GM12878 (cell line): ENCODE measurements at regions not wholly inside any gene's neighbourhood (a gene's known extent, or its start where the extent isn't known, plus 50 kb on each side); places are given as distances from the start of the nearest gene placed in this dataset.

ENCODE experiments used
- ATAC-seq: fragments of 200-7000 bp; cut with Tn5 transposase; 3 replicates; pipeline ENCODE4 v1.9.1; 2020; ENCODE audit warnings: mild to moderate bottlenecking, moderate library complexity
- BruUV-seq: library from RNA; stranded (reverse); fragments of 400-500 nt; replicated peaks from 2 replicates; lab custom pipeline; 2021; lab: Mats Ljungman, UMichigan
- CTCF ChIA-PET: fragments of 300-600 bp; sonication (Branson Sonifier 250); formaldehyde crosslinking; extraction: SDS; loops from one replicate; lab custom pipeline; 2021; ENCODE audit warnings: inconsistent platforms; lab: Yijun Ruan, JAX
- POLR2A ChIA-PET: fragments of 350-600 bp; formaldehyde crosslinking; extraction: SDS; loops from one replicate; lab custom pipeline; 2021; ENCODE audit warnings: inconsistent platforms; lab: Charles Lee
- RAD21 ChIA-PET: fragments of 300-600 bp; sonication (Branson Sonifier 250); formaldehyde crosslinking; loops from one replicate; lab custom pipeline; 2023; ENCODE audit warnings: antibody characterized with exemption; ENCODE audit not compliant: unreplicated experiment; lab: Charles Lee
- SMC1A ChIA-PET: fragments of 300-600 bp; sonication (Branson Sonifier 250); formaldehyde crosslinking; loops from one replicate; lab custom pipeline; 2023; ENCODE audit not compliant: unreplicated experiment, uncharacterized antibody; lab: Charles Lee
- DNase-seq: peaks from one replicate; pipeline ENCODE4 v3.0.0-alpha.2; 2011; ENCODE audit warnings: low read depth, low spot score
- FAIRE-seq: peaks from 3 replicates; lab custom pipeline; 2011; peaks lifted over from hg19 to GRCh38; lab: Jason Lieb, UNC
- H2AFZ ChIP-seq: 2 replicates; pipeline ENCODE4 v1.6.0; 2011; ENCODE audit warnings: low read depth, low read length, control low read depth; ENCODE audit not compliant: control insufficient read depth
- H3K27ac ChIP-seq: 2 replicates; pipeline ENCODE4 v1.5.1; 2011; ENCODE audit warnings: control low read depth; ENCODE audit not compliant: control insufficient read depth, insufficient read depth
- H3K27me3 ChIP-seq, 2 experiments: replicated peaks in 1 of 2; 2 replicates each; pipeline versions ENCODE4 v1.6.0 to v1.6.1; 2011; ENCODE audit warnings: low read length in 1 of 2; ENCODE audit not compliant: control insufficient read depth in 2 of 2, insufficient read depth in 2 of 2
- H3K36me3 ChIP-seq, 2 experiments: 2 replicates each; pipeline ENCODE4 v1.5.1; 2011; ENCODE audit warnings: low read length in 1 of 2; ENCODE audit not compliant: control insufficient read depth in 2 of 2, insufficient read depth in 2 of 2
- H3K4me1 ChIP-seq: 2 replicates; pipeline ENCODE4 v1.6.1; 2011; ENCODE audit warnings: mild to moderate bottlenecking, low read length, moderate library complexity, mixed read lengths; ENCODE audit not compliant: control insufficient read depth, insufficient read depth
- H3K4me2 ChIP-seq: 2 replicates; pipeline ENCODE4 v1.6.0; 2011; ENCODE audit warnings: control low read depth; ENCODE audit not compliant: control insufficient read depth, insufficient read depth
- H3K4me3 ChIP-seq: fragments of 200-600 bp; sonication (generic); 2 replicates; pipeline ENCODE4 v1.5.1; 2016
- H3K79me2 ChIP-seq: 2 replicates; pipeline ENCODE4 v1.6.0; 2011; ENCODE audit warnings: low read length; ENCODE audit not compliant: control insufficient read depth, insufficient read depth
- H3K9ac ChIP-seq: 2 replicates; pipeline ENCODE4 v1.8.0; 2011; ENCODE audit warnings: low read length, control low read depth, mixed read lengths; ENCODE audit not compliant: control insufficient read depth, insufficient read depth
- H3K9me3 ChIP-seq: replicated peaks from 3 replicates; pipeline ENCODE4 v1.5.1; 2011; ENCODE audit warnings: mild to moderate bottlenecking, low read length; ENCODE audit not compliant: control insufficient read depth, insufficient read depth
- H4K20me1 ChIP-seq: 2 replicates; pipeline ENCODE4 v1.6.0; 2011; ENCODE audit not compliant: control insufficient read depth, insufficient read depth
- BRCA1 ChIP-seq: IDR thresholded peaks from 2 replicates; pipeline ENCODE4 v1.6.1; 2011; ENCODE audit warnings: low read depth, low read length, improper control_type of control experiment
- CEBPB ChIP-seq, 2 experiments: fragments of 150-350 bp in 1 of 2; IDR thresholded peaks; 2 replicates each; pipeline ENCODE4 v1.6.1; 2012 to 2014; ENCODE audit warnings: low read depth in 2 of 2, low read length in 2 of 2, borderline replicate concordance in 1 of 2, inconsistent platforms in 1 of 2
- JUND ChIP-seq: IDR thresholded peaks from 2 replicates; pipeline ENCODE4 v1.6.1; 2012; ENCODE audit warnings: low read depth, mild to moderate bottlenecking, low read length, improper control_type of control experiment, moderate library complexity
- NFIC ChIP-seq: IDR thresholded peaks from 2 replicates; pipeline ENCODE4 v1.6.1; 2012; ENCODE audit warnings: low read depth, mild to moderate bottlenecking, inconsistent platforms, low read length, moderate library complexity
- NR2C2 ChIP-seq: IDR thresholded peaks from 2 replicates; pipeline ENCODE4 v1.6.1; 2011; ENCODE audit warnings: borderline replicate concordance, low read depth; ENCODE audit not compliant: control insufficient read depth, insufficient read length
- NRF1 ChIP-seq: conservative IDR thresholded peaks from 2 replicates; pipeline ENCODE4 v1.6.1; 2011; ENCODE audit warnings: mild to moderate bottlenecking, low read depth, low read length, improper control_type of control experiment
- PML ChIP-seq: IDR thresholded peaks from 2 replicates; pipeline ENCODE4 v1.6.1; 2012; ENCODE audit warnings: low read length, inconsistent platforms
- POLR2AphosphoS2 ChIP-seq: IDR thresholded peaks from 2 replicates; pipeline ENCODE4 v1.6.1; 2011; ENCODE audit warnings: low read depth, mild to moderate bottlenecking, low read length, improper control_type of control experiment, moderate library complexity
- RELB ChIP-seq: fragments of 450-650 bp; IDR thresholded peaks from 2 replicates; pipeline ENCODE4 v1.6.1; 2017; ENCODE audit warnings: low read depth, mild to moderate bottlenecking, moderate library complexity
- SIX5 ChIP-seq: IDR thresholded peaks from 2 replicates; pipeline ENCODE4 v1.6.1; 2011; ENCODE audit warnings: mild to moderate bottlenecking, low read depth, low read length, moderate library complexity; ENCODE audit not compliant: severe bottlenecking
- STAT1 ChIP-seq: fragments of 450-650 bp; conservative IDR thresholded peaks from 2 replicates; pipeline ENCODE4 v1.6.1; 2014; ENCODE audit warnings: antibody characterized with exemption, mild to moderate bottlenecking
- WGBS: methylation state at CpG from one replicate; pipeline ENCODE4 v1.1.6; 2016; ENCODE audit warnings: low lambda C conversion rate; ENCODE audit not compliant: insufficient replicate concordance, insufficient coverage; ENCODE audit errors: missing lambda C conversion rate; 5-methylcytosine and 5-hydroxymethylcytosine counted together
- in situ Hi-C: fragments of 300-500 bp; cut with MboI; formaldehyde crosslinking; loops from 9 replicates; pipeline ENCODE4 v1.14.3; 2018; ENCODE audit warnings: mixed read lengths
- intact Hi-C: fragments of 100-400 bp; cut with micrococcal nuclease; formaldehyde crosslinking; loops from one replicate; pipeline ENCODE4 v1.14.2; 2022; ENCODE audit not compliant: unreplicated experiment

DNA sequence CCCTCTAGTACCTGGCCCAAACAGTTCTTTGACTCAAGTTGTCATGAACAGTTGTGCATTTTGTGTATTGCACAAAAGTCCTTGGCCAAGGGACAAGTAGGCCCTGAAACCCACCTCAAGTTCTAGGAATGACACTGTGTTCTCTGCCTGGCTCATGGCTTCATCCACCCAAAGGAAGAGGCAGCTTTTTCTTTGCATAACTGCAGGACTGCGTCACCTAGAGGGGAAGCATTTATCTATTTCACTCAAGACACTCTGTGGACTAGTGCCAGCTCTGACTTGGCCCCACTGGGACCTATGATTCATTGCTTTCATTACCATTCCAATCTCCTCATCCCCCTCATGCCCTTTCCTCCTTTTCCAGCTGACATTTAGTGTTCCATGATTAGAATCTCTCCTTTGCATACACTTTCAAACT is 119.3 kb upstream of the SIX2 start (continued):
- TF ChIP-seq RELB (no peak), BRCA1 (no peak), STAT1 (no peak), PML (no peak), JUND (no peak), SIX5 (no peak)

GRCh38 chr2:45127891-45128290 is 118.6 kb upstream of the SIX2 start:
- RAD21 ChIA-PET, result no interaction called here
- DNase-seq (no peak), ATAC-seq (no peak), FAIRE-seq (no peak)
- Histone ChIP-seq H3K9ac (no peak overlapping the region), H4K20me1 (no peaks in the 10 kb centered on the region; the same call in 1 of the 2 replicates), H3K4me1 (peaks cover 12% of the 10 kb centered on the region; the same call in 1 of the 2 replicates), H3K27me3 (no peaks in the 10 kb centered on the region), H3K9me3 (no peaks in the 10 kb centered on the region), H3K36me3 (no peaks in the 10 kb centered on the region), H3K27ac (no peak overlapping the region), H3K79me2 (no peaks in the 10 kb centered on the region), H3K4me2 (no peak overlapping the region), H2AFZ (no peak overlapping the region), H3K4me3 (no peak overlapping the region)
- CTCF ChIA-PET, result no interaction called here
- intact Hi-C loops, result no loop called here
- POLR2A ChIA-PET, result no interaction called here
- WGBS, result 63% methylated on average over 4 of the region's 4 CpGs
- in situ Hi-C loops, result no loop called here
- SMC1A ChIA-PET, result no interaction called here
- no TSS peak for BruUV-seq
- TF ChIP-seq CEBPB (IDR thresholded peaks at IDR 0.05; ENCODE audit: borderline replicate concordance in 1 of 2, low read depth in 2 of 2, low read length in 2 of 2) (no peak), NRF1 (no peak), NFIC (no peak), POLR2AphosphoS2 (no peak), NR2C2 (no peak)
